HCT116 (cell line): ENCODE measurements at regions not wholly inside any gene's neighbourhood (a gene's known extent, or its start where the extent isn't known, plus 50 kb on each side); places are given as distances from the start of the nearest gene placed in this dataset.

Experiments used
- ATAC-seq: fragments of 200-7000 bp; cut with Tn5 transposase; 2 replicates; pipeline ENCODE4 v1.9.1; 2020; ENCODE audit warnings: mild to moderate bottlenecking, moderate library complexity
- BruUV-seq: library from RNA; stranded (reverse); fragments of 400-500 nt; replicated peaks from 2 replicates; lab custom pipeline; 2021; lab: Mats Ljungman, UMichigan
- CTCF ChIA-PET: fragments of 300-600 bp; sonication (Branson Sonifier 250); formaldehyde crosslinking; loops from one replicate; lab custom pipeline; 2021; ENCODE audit warnings: antibody characterized with exemption; lab: Charles Lee
- POLR2A ChIA-PET: fragments of 300-600, 350-600 bp; sonication (Branson Sonifier 250); formaldehyde crosslinking; loops from one replicate; lab custom pipeline; 2021; ENCODE audit warnings: antibody characterized with exemption; lab: Charles Lee
- RAD21 ChIA-PET, 2 experiments: fragments of 300-600 bp; sonication (Branson Sonifier 250); formaldehyde crosslinking; loops; one replicate each; lab custom pipeline; 2023; ENCODE audit warnings: low total read pairs in 2 of 2; ENCODE audit not compliant: uncharacterized antibody in 2 of 2, unreplicated experiment in 2 of 2, low non-redundant PET in 1 of 2; lab: Charles Lee
- DNase-seq: peaks from one replicate; pipeline ENCODE4 v3.0.0-alpha.2; 2010; ENCODE audit warnings: low read depth, low spot score
- H2AFZ ChIP-seq: fragments of 200-600 bp; shearing (Covaris generic), sonication (generic); 2 replicates; pipeline ENCODE4 v1.6.1; 2017; ENCODE audit warnings: low read depth, mixed run types, mixed read lengths, antibody characterized with exemption, low read length; ENCODE audit not compliant: poor library complexity, severe bottlenecking
- H3K27ac ChIP-seq: 2 replicates; pipeline ENCODE4 v1.5.1; 2012; ENCODE audit warnings: low read depth, low read length
- H3K27me3 ChIP-seq: fragments of 200-600 bp; sonication (generic); 2 replicates; pipeline ENCODE4 v1.6.1; 2016; ENCODE audit warnings: mixed run types, low read length, mixed read lengths; ENCODE audit not compliant: insufficient read depth
- H3K36me3 ChIP-seq, 2 experiments: fragments of 200-500 bp in 1 of 2; fragments of 200-600 bp in 1 of 2; sonication (Bioruptor generic) in 1 of 2; sonication (generic) in 1 of 2; 2 replicates each; pipeline versions ENCODE4 v1.5.1 to v1.6.1; 2014 to 2016; ENCODE audit warnings: low read length in 2 of 2, inconsistent platforms in 1 of 2, mixed read lengths in 1 of 2, mixed run types in 1 of 2; ENCODE audit not compliant: insufficient read depth in 2 of 2, control insufficient read depth in 1 of 2
- H3K4me1 ChIP-seq, 2 experiments: fragments of 200-600 bp in 1 of 2; sonication (generic) in 1 of 2; 2 replicates each; pipeline versions ENCODE4 v1.5.1 to v1.6.1; 2012 to 2017; ENCODE audit warnings: low read length in 2 of 2, inconsistent platforms in 1 of 2, mild to moderate bottlenecking in 1 of 2, mixed read lengths in 1 of 2, mixed run types in 1 of 2, moderate library complexity in 1 of 2; ENCODE audit not compliant: insufficient read depth in 2 of 2, control insufficient read depth in 1 of 2
- H3K4me2 ChIP-seq: fragments of 200-600 bp; sonication (generic); 2 replicates; pipeline ENCODE4 v1.6.1; 2017; ENCODE audit warnings: mixed run types, low read length, mixed read lengths
- H3K4me3 ChIP-seq, 2 experiments: fragments of 200-600 bp in 1 of 2; sonication (generic) in 1 of 2; replicated peaks in 1 of 2; 2 replicates each; pipeline ENCODE4 v1.5.1; 2011 to 2016; ENCODE audit warnings: low read length in 2 of 2, control low read depth in 1 of 2, low read depth in 1 of 2, mild to moderate bottlenecking in 1 of 2, mixed read lengths in 1 of 2, mixed run types in 1 of 2
- H3K79me2 ChIP-seq: fragments of 200-600 bp; sonication (generic); 2 replicates; pipeline ENCODE4 v1.6.1; 2017; ENCODE audit warnings: mild to moderate bottlenecking, mixed run types, low read length, moderate library complexity, mixed read lengths; ENCODE audit not compliant: insufficient read depth
- H3K9ac ChIP-seq: fragments of 200-600 bp; sonication (generic); 2 replicates; pipeline ENCODE4 v1.6.1; 2016; ENCODE audit warnings: low read length, mixed read lengths
- H3K9me2 ChIP-seq: fragments of 200-600 bp; sonication (generic), shearing (Covaris generic); 2 replicates; pipeline ENCODE4 v1.6.1; 2017; ENCODE audit warnings: mixed run types, mild to moderate bottlenecking, moderate library complexity; ENCODE audit not compliant: insufficient read depth
- H3K9me3 ChIP-seq, 2 experiments: fragments of 200-500 bp in 1 of 2; fragments of 200-600 bp in 1 of 2; sonication (Bioruptor generic) in 1 of 2; sonication (generic) in 1 of 2; 2 replicates each; pipeline ENCODE4 v1.6.1; 2014 to 2017; ENCODE audit warnings: low read length in 2 of 2, mixed read lengths in 2 of 2, inconsistent platforms in 1 of 2, low read depth in 1 of 2, mild to moderate bottlenecking in 1 of 2, mixed run types in 1 of 2, moderate library complexity in 1 of 2; ENCODE audit not compliant: control insufficient read depth in 1 of 2, insufficient read depth in 1 of 2
- H4K20me1 ChIP-seq: fragments of 200-600 bp; sonication (generic), shearing (Covaris generic); 2 replicates; pipeline ENCODE4 v1.6.1; 2017; ENCODE audit warnings: mixed run types, mild to moderate bottlenecking, moderate library complexity; ENCODE audit not compliant: insufficient read depth
- ATF3 ChIP-seq: IDR thresholded peaks from 2 replicates; pipeline ENCODE4 v1.6.1; 2012
- CBX3 ChIP-seq: IDR thresholded peaks from 2 replicates; pipeline ENCODE4 v1.6.1; 2012; ENCODE audit warnings: low read depth
- CEBPB ChIP-seq: IDR thresholded peaks from 2 replicates; pipeline ENCODE4 v1.6.1; 2012; ENCODE audit warnings: low read depth
- CTCF ChIP-seq, 3 experiments: fragments of 200-600 bp in 1 of 3; sonication (generic) in 1 of 3; IDR thresholded peaks in 2 of 3; conservative IDR thresholded peaks in 1 of 3; 2 replicates each; pipeline ENCODE4 v1.5.1; 2012 to 2017; ENCODE audit warnings: low read depth in 2 of 3, low read length in 2 of 3, antibody characterized with exemption in 1 of 3, borderline replicate concordance in 1 of 3, control low read depth in 1 of 3, mild to moderate bottlenecking in 1 of 3, mixed read lengths in 1 of 3, mixed run types in 1 of 3, moderate library complexity in 1 of 3; ENCODE audit not compliant: insufficient read depth in 1 of 3
- EZH2 ChIP-seq: fragments of 200-600 bp; sonication (generic); IDR thresholded peaks from 2 replicates; pipeline ENCODE4 v1.6.1; 2017; ENCODE audit warnings: antibody characterized with exemption, mixed run types
- MAX ChIP-seq: IDR thresholded peaks from 2 replicates; pipeline ENCODE4 v1.6.1; 2012
- ZFX ChIP-seq: fragments of 450-650 bp; IDR thresholded peaks from 2 replicates; pipeline ENCODE4 v1.6.1; 2017
- ZNF274 ChIP-seq: fragments of 200-500 bp; sonication (Bioruptor generic); IDR thresholded peaks from 2 replicates; pipeline ENCODE4 v1.6.1; 2014; ENCODE audit warnings: mild to moderate bottlenecking, low read depth, low read length, inconsistent platforms
- intact Hi-C: fragments of 100-400 bp; cut with micrococcal nuclease; formaldehyde crosslinking; loops from 2 replicates; pipeline ENCODE4 v1.10.0; 2022
- TF ChIP-seq, protein P1 (sequence below): IDR thresholded peaks from 2 replicates; pipeline ENCODE4 v1.6.1; 2011; ENCODE audit warnings: mild to moderate bottlenecking, low read length, moderate library complexity; ENCODE audit not compliant: insufficient replicate concordance; ENCODE audit errors: extremely low read depth

GRCh38 chr13:24032252-24032651 is 128.3 kb upstream of the SPATA13 start:
- H4K20me1 ChIP-seq, result no peaks in the 10 kb centered on the region
- no peak for ATAC-seq
- ChIA-PET RAD21 (no interaction called here), CTCF (no interaction called here), POLR2A (no interaction called here)
- no peak overlapping the region for H3K4me2 ChIP-seq
- no peak overlapping the region for H2AFZ ChIP-seq
- H3K9me3 ChIP-seq, result no peaks in the 10 kb centered on the region
- H3K79me2 ChIP-seq, result no peaks in the 10 kb centered on the region
- no peak for DNase-seq
- no TSS peak for BruUV-seq
- H3K36me3 ChIP-seq, result no peaks in the 10 kb centered on the region
- H3K27ac ChIP-seq, result no peak overlapping the region
- no peaks in the 10 kb centered on the region for H3K27me3 ChIP-seq
- H3K9me2 ChIP-seq, result no peaks in the 10 kb centered on the region
- no peak overlapping the region for H3K4me3 ChIP-seq
- H3K9ac ChIP-seq, result no peak overlapping the region
- no peaks in the 10 kb centered on the region for H3K4me1 ChIP-seq
- intact Hi-C loops, result no loop called here
- TF ChIP-seq ZNF274 (no peak), ZFX (no peak), CTCF (IDR thresholded peaks at IDR 0.05 in 2 of 3, conservative IDR thresholded peaks at IDR 0.05 in 1 of 3; ENCODE audit: borderline replicate concordance in 1 of 3, insufficient read depth in 1 of 3, low read depth in 2 of 3, low read length in 2 of 3) (no peak), EZH2 (no peak), ATF3 (no peak), CEBPB (no peak), CBX3 (no peak), MAX (no peak)
- TF ChIP-seq, protein P1, sequence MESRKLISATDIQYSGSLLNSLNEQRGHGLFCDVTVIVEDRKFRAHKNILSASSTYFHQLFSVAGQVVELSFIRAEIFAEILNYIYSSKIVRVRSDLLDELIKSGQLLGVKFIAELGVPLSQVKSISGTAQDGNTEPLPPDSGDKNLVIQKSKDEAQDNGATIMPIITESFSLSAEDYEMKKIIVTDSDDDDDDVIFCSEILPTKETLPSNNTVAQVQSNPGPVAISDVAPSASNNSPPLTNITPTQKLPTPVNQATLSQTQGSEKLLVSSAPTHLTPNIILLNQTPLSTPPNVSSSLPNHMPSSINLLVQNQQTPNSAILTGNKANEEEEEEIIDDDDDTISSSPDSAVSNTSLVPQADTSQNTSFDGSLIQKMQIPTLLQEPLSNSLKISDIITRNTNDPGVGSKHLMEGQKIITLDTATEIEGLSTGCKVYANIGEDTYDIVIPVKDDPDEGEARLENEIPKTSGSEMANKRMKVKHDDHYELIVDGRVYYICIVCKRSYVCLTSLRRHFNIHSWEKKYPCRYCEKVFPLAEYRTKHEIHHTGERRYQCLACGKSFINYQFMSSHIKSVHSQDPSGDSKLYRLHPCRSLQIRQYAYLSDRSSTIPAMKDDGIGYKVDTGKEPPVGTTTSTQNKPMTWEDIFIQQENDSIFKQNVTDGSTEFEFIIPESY, result no peak
